Lower leg skin (tissue), 4 donors: ENCODE measurements at regions not wholly inside any gene's neighbourhood (a gene's known extent, or its start where the extent isn't known, plus 50 kb on each side); places are given as distances from the start of the nearest gene placed in this dataset.

ENCODE experiments used
- DNase-seq, 2 donors: peaks; one replicate each; pipeline ENCODE4 v3.0.0-alpha.2; 2019; ENCODE audit warnings: low spot score in 2 of 2
- H3K4me3 ChIP-seq: fragments of 200-600 bp; sonication (generic); 2 replicates; pipeline ENCODE4 v1.5.1; 2017; ENCODE audit warnings: mild to moderate bottlenecking, low read depth; ENCODE audit not compliant: poor library complexity, severe bottlenecking
- POLR2A ChIP-seq, 2 donors: fragments of 450-650 bp; IDR thresholded peaks; one replicate each; pipeline ENCODE4 v1.6.1; 2016 to 2017; ENCODE audit warnings: antibody characterized with exemption in 2 of 2, mild to moderate bottlenecking in 1 of 2, moderate library complexity in 1 of 2
- WGBS, 2 donors: methylation state at CpG; one replicate each; pipeline ENCODE4 v1.1.5; 2018; 5-methylcytosine and 5-hydroxymethylcytosine counted together
- intact Hi-C: fragments of 100-400 bp; cut with DNase I; formaldehyde crosslinking; loops from one replicate; pipeline ENCODE4 v1.15.0; 2023; ENCODE audit warnings: low total_unique reads
- TF ChIP-seq, protein P1 (sequence below), 3 donors: fragments of 450-650 bp; IDR thresholded peaks; one replicate each; pipeline ENCODE4 v1.5.1; 2016; ENCODE audit warnings: antibody characterized with exemption in 3 of 3, mild to moderate bottlenecking in 3 of 3, moderate library complexity in 2 of 3

DNA sequence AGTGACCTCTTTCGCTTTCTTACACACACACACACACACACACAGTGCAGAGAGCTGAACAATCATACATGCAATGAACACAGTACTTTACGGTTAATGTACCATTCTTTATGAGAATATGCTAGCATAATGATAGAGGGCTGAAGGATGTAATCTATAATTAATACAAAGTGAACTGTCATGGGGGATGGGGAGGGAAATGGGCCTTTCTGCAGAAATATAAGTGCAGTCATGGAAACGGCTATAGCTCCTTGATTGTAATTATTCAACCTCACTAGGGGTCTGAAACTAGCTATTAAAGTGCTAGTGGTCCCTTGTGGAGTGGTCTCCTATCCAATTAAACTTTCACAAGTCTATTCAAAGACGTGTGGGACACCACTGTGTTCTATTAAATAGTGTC lies 443.2 kb upstream of the FOXG1 start:
- 65 to 70% methylated on average over 4 of the region's 4 CpGs for WGBS, 2 donors
- H3K4me3 ChIP-seq: no peak overlapping the region
- DNase-seq: no peak
- no peak for TF ChIP-seq POLR2A (IDR thresholded peaks at IDR 0.05)
- TF ChIP-seq, protein P1, sequence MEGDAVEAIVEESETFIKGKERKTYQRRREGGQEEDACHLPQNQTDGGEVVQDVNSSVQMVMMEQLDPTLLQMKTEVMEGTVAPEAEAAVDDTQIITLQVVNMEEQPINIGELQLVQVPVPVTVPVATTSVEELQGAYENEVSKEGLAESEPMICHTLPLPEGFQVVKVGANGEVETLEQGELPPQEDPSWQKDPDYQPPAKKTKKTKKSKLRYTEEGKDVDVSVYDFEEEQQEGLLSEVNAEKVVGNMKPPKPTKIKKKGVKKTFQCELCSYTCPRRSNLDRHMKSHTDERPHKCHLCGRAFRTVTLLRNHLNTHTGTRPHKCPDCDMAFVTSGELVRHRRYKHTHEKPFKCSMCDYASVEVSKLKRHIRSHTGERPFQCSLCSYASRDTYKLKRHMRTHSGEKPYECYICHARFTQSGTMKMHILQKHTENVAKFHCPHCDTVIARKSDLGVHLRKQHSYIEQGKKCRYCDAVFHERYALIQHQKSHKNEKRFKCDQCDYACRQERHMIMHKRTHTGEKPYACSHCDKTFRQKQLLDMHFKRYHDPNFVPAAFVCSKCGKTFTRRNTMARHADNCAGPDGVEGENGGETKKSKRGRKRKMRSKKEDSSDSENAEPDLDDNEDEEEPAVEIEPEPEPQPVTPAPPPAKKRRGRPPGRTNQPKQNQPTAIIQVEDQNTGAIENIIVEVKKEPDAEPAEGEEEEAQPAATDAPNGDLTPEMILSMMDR (IDR thresholded peaks at IDR 0.05): no peak
- intact Hi-C loops: no loop called here

DNA sequence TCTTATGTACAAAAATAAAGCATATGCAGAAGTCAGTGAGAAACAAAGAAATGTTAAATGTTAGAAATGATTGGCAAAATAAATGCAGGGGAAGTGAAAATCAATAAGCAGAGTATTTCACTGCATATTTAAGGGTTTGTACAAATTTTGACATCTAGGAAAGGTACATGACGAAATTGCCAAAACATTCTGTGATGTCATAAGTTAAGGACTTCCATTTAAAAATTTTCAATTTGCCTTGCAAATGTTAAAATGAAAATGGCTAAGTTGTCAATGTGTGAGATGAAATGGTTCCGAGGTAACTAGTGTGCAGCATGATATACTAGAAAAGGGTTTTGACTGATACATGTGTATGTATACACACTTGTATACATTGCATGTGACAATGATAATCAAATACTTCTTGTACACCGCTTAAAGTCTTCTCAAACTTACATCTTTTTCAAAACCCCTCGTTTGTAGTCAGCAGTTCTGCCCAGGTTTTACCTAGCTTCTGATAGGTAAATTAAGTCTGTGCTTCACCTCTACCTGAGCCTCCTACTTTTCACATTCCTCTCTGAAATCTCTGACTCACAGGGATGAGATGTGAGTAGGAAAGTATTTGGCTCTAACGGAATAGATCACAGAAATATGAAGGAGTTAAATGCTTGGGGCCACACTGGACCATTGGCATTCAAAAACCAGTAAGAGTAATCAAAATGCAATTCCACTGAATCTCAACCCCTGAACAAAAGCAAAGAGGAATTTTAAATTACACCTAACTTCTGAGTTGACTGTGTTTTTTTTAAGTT lies 442.4 kb upstream of the FOXG1 start:
- DNase-seq: no peak
- TF ChIP-seq, protein P1 (IDR thresholded peaks at IDR 0.05): no peak
- no peak for TF ChIP-seq POLR2A (IDR thresholded peaks at IDR 0.05)
- intact Hi-C loops: no loop called here
- H3K4me3 ChIP-seq: no peak overlapping the region
- WGBS, 2 donors: 65 to 77% methylated on average over 5 of the region's 5 CpGs

DNA sequence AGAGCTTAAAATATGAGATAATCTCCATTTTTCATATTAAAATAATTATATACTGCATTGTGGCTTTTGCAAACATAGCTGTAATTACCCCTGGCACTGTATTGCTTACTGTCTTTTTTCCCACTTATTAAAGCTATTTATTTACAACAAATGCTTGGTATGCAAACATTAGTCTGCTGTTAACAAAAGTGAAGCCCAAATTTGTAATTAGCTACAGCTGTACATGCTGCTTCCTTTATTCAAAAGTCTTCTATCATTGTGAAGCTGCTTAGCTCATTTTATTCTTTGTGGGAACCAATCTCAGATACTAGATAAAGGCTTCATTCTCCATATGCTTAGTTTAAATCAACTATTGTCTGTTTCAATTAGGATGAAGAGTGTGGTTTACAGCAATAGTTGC lies 425.8 kb upstream of the FOXG1 start:
- intact Hi-C loops: no loop called here
- DNase-seq: no peak
- H3K4me3 ChIP-seq: no peak overlapping the region
- TF ChIP-seq, protein P1 (IDR thresholded peaks at IDR 0.05): no peak
- no peak for TF ChIP-seq POLR2A (IDR thresholded peaks at IDR 0.05)

DNA sequence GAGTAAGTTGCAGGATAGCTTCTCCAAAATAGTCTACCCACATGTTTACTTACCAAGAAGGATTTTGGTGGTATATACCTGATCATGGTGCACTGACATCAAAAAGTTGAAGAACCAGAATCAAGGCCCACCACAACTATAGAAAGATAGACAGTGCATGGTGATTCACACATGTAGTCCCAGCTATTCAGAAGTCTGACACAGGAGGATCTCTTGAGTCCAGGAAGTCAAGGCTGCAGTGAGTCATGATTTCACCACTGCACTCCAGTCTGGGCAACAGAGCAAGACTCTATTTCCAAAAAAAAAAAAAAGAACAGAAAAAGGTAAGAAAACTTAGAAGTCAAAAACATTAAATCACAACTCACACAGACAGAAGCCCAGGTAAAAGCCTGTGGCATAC lies 422.2 kb upstream of the FOXG1 start:
- no peak for TF ChIP-seq POLR2A (IDR thresholded peaks at IDR 0.05)
- no peak overlapping the region for H3K4me3 ChIP-seq
- DNase-seq: no peak
- intact Hi-C loops: no loop called here

DNA sequence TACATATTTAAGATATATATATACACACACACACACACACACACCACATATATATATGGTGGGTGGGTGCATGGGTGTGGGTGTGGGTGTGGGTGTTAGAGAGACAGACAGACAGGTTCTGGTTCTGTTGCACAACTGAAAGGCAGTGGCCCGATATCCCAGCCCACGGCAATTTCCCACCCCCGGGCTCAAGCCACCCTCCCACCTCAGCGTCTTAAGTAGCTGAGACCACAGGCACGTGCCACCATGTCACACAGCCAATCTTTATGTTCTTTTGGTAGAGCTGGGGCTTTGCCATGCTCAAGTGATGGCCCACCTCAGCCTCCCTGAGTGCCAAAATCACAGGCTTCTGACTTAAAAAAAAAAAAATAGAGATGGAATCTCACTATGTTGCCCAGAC lies 417.8 kb upstream of the FOXG1 start:
- peak in 1 of 2 donors; percentile 63 for DNase-seq
- intact Hi-C loops: no loop called here
- no peak overlapping the region for H3K4me3 ChIP-seq
- no peak for TF ChIP-seq POLR2A (IDR thresholded peaks at IDR 0.05)
- TF ChIP-seq, protein P1 (IDR thresholded peaks at IDR 0.05): no peak
- WGBS, 2 donors: 90 to 91% methylated on average over 5 of the region's 5 CpGs

DNA sequence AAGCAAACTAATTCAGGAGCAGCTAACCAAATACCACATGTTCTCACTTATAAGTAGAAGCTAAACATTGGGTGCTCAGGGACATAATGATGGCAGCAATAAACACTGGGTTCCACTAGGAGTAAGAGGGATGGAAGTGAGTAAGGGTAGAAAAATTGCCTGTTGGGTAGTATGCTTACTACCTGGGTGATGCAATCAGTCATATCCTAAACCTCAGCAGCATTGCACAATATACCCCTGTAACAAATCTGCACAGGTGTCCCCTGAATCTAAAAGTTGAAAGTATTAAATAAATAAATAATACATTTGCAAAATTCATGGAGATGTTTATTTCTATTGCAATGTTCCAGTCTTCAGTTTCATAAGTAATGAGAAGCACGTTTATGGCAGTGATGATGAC lies 409.8 kb upstream of the FOXG1 start:
- TF ChIP-seq POLR2A (IDR thresholded peaks at IDR 0.05): no peak
- TF ChIP-seq, protein P1 (IDR thresholded peaks at IDR 0.05): no peak
- intact Hi-C loops: no loop called here
- H3K4me3 ChIP-seq: no peak overlapping the region
- WGBS, 2 donors: 69% methylated on average over 1 of the region's 1 CpG
- DNase-seq: no peak
